ENCODE measurements at regions not wholly inside any gene's neighbourhood (a gene's known extent, or its start where the extent isn't known, plus 50 kb on each side); places are given as distances from the start of the nearest gene placed in this dataset.

- Histone ChIP-seq H3K4me1 (no peaks in the 10 kb centered on the region), H3K27me3 (no peaks in the 10 kb centered on the region), H3K9me3 (no peaks in the 10 kb centered on the region), H3K27ac (no peak overlapping the region), H3K36me3 (no peaks in the 10 kb centered on the region), H3K4me3 (no peak overlapping the region)
- no peak for DNase-seq
- TF ChIP-seq CTCF (IDR thresholded peaks at IDR 0.05) (no peak), POLR2A (IDR thresholded peaks at IDR 0.05) (no peak)
These were observed 62.7 kb upstream of the COL8A1 start for GRCh38 chr3:99575683-99576082.

GRCh38 chr3:99570061-99570460, 68.3 kb upstream of the COL8A1 start:
- DNase-seq: no peak
- no peaks in the 10 kb centered on the region for H3K4me1 ChIP-seq
- no peaks in the 10 kb centered on the region for H3K36me3 ChIP-seq
- no peaks in the 10 kb centered on the region for H3K27me3 ChIP-seq
- no peak overlapping the region for H3K27ac ChIP-seq
- no peak overlapping the region for H3K4me3 ChIP-seq
- no peak for TF ChIP-seq POLR2A (IDR thresholded peaks at IDR 0.05)
- TF ChIP-seq CTCF (IDR thresholded peaks at IDR 0.05): no peak
- H3K9me3 ChIP-seq: no peaks in the 10 kb centered on the region

GRCh38 chr3:99568663-99569335, 69.6 kb upstream of the COL8A1 start:
- TF ChIP-seq POLR2A (IDR thresholded peaks at IDR 0.05) (no peak), CTCF (IDR thresholded peaks at IDR 0.05) (no peak)
- Histone ChIP-seq H3K27me3 (no peaks in the 10 kb centered on the region), H3K4me3 (no peak overlapping the region), H3K9me3 (no peaks in the 10 kb centered on the region), H3K36me3 (no peaks in the 10 kb centered on the region), H3K27ac (no peak overlapping the region), H3K4me1 (no peaks in the 10 kb centered on the region)
- DNase-seq: no peak

- Histone ChIP-seq H3K27me3 (no peaks in the 10 kb centered on the region), H3K36me3 (no peaks in the 10 kb centered on the region), H3K4me3 (no peak overlapping the region), H3K27ac (no peak overlapping the region), H3K4me1 (no peaks in the 10 kb centered on the region), H3K9me3 (no peaks in the 10 kb centered on the region)
- no peak for DNase-seq
- TF ChIP-seq CTCF (IDR thresholded peaks at IDR 0.05): no peak
- TF ChIP-seq POLR2A (IDR thresholded peaks at IDR 0.05): no peak
These were observed 73.1 kb upstream of the COL8A1 start for GRCh38 chr3:99565331-99565730.

GRCh38 chr3:99562990-99563607, 75.3 kb upstream of the COL8A1 start:
- no peak overlapping the region for H3K27ac ChIP-seq
- no peaks in the 10 kb centered on the region for H3K36me3 ChIP-seq
- TF ChIP-seq POLR2A (IDR thresholded peaks at IDR 0.05) (no peak), CTCF (IDR thresholded peaks at IDR 0.05) (no peak)
- H3K4me3 ChIP-seq: no peak overlapping the region
- H3K9me3 ChIP-seq: no peaks in the 10 kb centered on the region
- no peak for DNase-seq
- H3K4me1 ChIP-seq: no peaks in the 10 kb centered on the region
- no peaks in the 10 kb centered on the region for H3K27me3 ChIP-seq

Data from Peyer's patch (tissue), 4 donors.